GM12892 (cell line): ENCODE measurements at regions not wholly inside any gene's neighbourhood (a gene's known extent, or its start where the extent isn't known, plus 50 kb on each side); places are given as distances from the start of the nearest gene placed in this dataset.

Source experiments
- DNase-seq: peaks from one replicate; pipeline ENCODE4 v3.0.0; 2011; ENCODE audit not compliant: insufficient read length
- FAIRE-seq: peaks from 2 replicates; lab custom pipeline; 2011; peaks lifted over from hg19 to GRCh38; lab: Jason Lieb, UNC
- POLR2A ChIP-seq: IDR thresholded peaks from 2 replicates; pipeline ENCODE4 v1.6.1; 2011; ENCODE audit warnings: low read depth, low read length, control low read depth
- POLR2AphosphoS5 ChIP-seq: IDR thresholded peaks from 2 replicates; pipeline ENCODE4 v1.6.1; 2011; ENCODE audit warnings: low read depth, low read length, control low read depth
- TAF1 ChIP-seq: IDR thresholded peaks from 2 replicates; pipeline ENCODE4 v1.6.1; 2011; ENCODE audit warnings: low read depth, mild to moderate bottlenecking, control low read depth, low read length, borderline replicate concordance

- DNase-seq, result no peak
- no peak for TF ChIP-seq TAF1
- no peak for TF ChIP-seq POLR2A
- TF ChIP-seq POLR2AphosphoS5, result no peak
- no peak for FAIRE-seq
Observed at GRCh38 chr4:137300776-137301175, 231.5 kb downstream of the PCDH18 start.

- no peak for FAIRE-seq
- TF ChIP-seq TAF1 (no peak), POLR2AphosphoS5 (no peak), POLR2A (no peak)
Observed at GRCh38 chr4:137299281-137299680, 233.0 kb downstream of the PCDH18 start.

DNA sequence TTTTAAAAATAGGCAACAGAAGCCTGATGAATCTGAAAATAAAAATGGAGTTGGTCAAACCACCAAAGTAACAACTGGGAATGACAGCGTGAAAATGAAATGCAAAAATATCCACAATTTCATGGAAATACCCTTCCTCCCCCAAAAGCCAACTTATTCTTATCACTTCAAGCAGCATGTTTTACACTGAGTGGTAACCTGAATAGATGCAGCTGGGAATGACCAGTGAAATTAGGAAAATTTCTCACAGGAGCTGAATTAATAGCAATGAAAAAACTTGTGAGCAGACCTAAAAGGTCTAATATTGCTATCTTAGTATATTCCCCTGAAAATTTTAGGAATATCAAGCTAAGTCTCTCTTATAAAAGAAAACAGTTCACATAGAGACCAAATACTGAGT, 239.0 kb downstream of the PCDH18 start:
- FAIRE-seq, result no peak
- no peak for TF ChIP-seq TAF1
- no peak for TF ChIP-seq POLR2A
- no peak for TF ChIP-seq POLR2AphosphoS5
- no peak for DNase-seq

More at GRCh38 chr4:137299281-137299680, 233.0 kb downstream of the PCDH18 start:
- DNase-seq, result no peak

DNA sequence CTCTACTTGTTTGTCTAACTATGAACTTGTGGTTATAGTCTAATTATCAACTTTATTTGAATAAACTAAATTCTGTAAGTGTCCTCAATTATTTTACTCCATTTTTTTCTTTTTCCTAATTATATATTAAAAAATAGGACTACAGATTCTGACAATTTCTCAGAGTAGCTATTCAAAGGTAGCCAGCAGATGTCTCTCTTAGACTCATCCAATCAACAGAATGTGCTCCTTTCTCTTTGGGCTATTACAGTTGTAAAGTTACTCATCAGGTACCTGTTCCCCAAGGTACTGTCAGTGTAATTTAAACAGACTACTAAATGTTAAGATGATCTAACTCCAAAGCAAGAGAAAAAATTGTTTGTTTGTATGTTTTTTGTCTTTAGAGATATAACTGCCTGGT, 248.6 kb downstream of the PCDH18 start:
- no peak for FAIRE-seq
- no peak for TF ChIP-seq POLR2AphosphoS5
- no peak for TF ChIP-seq TAF1
- no peak for TF ChIP-seq POLR2A
- no peak for DNase-seq

DNA sequence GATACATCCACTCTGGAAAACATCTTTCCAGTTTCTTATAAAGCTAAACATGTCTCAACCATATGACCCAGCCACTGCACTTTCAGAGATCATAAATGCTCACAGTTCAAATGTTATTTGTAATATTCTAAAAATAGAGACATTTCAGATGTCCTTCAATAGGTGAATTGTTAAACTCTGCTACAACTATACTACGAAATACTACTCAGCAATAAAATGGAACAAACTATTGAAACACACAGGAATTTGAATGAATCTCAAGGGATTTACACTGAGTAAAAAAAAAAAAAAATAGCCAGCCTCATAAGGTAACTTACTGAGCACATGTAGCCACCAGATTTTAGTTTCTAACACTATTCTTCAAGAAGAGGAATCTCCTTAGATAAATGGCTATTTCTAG, 253.9 kb downstream of the PCDH18 start:
- DNase-seq, result no peak
- TF ChIP-seq POLR2A (no peak), TAF1 (no peak), POLR2AphosphoS5 (no peak)
- FAIRE-seq, result no peak

GRCh38 chr4:137274404-137274803, 257.9 kb downstream of the PCDH18 start:
- TF ChIP-seq POLR2AphosphoS5, result no peak
- no peak for TF ChIP-seq TAF1
- TF ChIP-seq POLR2A, result no peak
- FAIRE-seq (no peak), DNase-seq (no peak)

GRCh38 chr4:137267024-137267423, 265.3 kb downstream of the PCDH18 start:
- TF ChIP-seq POLR2AphosphoS5 (no peak), TAF1 (no peak), POLR2A (no peak)
- DNase-seq (no peak), FAIRE-seq (no peak)

- DNase-seq (no peak), FAIRE-seq (no peak)
- TF ChIP-seq POLR2AphosphoS5 (no peak), TAF1 (no peak), POLR2A (no peak)
Observed at GRCh38 chr4:137266511-137266910, 265.8 kb downstream of the PCDH18 start.

DNA sequence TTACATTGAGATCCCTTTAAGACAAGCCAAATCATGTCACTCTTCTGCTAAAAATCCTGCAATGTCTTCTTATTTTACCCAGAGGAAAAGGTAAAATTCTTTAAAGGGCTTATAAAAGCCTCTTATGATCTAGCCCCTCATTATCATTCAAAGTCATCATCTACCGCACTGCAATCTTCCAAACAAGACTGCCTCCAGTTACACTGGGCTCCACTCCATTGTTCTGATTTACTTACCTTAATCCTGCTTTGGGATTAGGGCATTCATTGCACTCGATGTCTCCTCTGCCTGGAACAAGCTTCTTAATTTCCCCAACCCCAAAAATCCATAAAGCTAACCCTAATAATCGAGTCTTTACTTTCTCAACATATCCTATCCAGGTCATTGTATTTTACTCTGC, 269.1 kb downstream of the PCDH18 start:
- TF ChIP-seq TAF1, result no peak
- TF ChIP-seq POLR2AphosphoS5, result no peak
- TF ChIP-seq POLR2A, result no peak
- FAIRE-seq (no peak), DNase-seq (no peak)

DNA sequence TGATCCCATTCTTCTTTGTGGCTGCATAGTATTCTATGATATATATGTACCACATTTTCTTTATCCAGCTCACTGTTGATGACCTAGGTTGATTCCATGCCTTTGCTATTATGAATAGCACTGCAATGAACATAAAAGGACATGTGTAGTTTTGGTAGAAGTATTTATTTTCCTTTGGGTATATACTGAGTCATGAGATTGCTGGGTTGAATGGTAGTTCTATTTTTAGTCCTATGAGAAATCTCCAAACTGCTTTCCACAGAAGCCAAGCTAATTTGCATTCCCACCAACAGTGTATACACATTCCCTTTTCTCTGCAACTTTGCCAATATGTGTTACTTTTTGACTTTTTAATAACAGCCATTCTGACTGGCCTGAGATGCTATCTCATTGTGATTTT, 278.3 kb downstream of the PCDH18 start:
- no peak for TF ChIP-seq POLR2A
- TF ChIP-seq TAF1, result no peak
- TF ChIP-seq POLR2AphosphoS5, result no peak
- no peak for DNase-seq
- no peak for FAIRE-seq

DNA sequence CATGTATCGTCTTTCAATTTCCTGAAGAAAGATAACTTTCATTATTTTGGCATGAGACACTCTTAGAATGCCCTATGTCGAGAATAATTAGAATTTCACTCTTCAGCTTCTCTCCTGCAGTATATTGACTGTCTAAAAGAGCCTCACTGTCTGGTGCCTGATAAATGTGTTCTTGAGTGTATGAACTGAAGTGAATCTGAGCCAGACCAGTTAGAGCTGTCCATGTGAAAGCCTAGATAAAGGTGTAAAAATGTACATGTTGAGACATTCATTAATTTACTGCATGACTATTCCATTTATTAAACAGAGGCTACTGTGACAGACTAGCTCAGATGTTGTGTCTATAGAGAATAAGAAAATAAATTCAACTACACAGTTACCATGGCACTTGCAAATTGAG, 283.2 kb downstream of the PCDH18 start:
- no peak for FAIRE-seq
- no peak for DNase-seq
- no peak for TF ChIP-seq TAF1
- no peak for TF ChIP-seq POLR2A
- no peak for TF ChIP-seq POLR2AphosphoS5

DNA sequence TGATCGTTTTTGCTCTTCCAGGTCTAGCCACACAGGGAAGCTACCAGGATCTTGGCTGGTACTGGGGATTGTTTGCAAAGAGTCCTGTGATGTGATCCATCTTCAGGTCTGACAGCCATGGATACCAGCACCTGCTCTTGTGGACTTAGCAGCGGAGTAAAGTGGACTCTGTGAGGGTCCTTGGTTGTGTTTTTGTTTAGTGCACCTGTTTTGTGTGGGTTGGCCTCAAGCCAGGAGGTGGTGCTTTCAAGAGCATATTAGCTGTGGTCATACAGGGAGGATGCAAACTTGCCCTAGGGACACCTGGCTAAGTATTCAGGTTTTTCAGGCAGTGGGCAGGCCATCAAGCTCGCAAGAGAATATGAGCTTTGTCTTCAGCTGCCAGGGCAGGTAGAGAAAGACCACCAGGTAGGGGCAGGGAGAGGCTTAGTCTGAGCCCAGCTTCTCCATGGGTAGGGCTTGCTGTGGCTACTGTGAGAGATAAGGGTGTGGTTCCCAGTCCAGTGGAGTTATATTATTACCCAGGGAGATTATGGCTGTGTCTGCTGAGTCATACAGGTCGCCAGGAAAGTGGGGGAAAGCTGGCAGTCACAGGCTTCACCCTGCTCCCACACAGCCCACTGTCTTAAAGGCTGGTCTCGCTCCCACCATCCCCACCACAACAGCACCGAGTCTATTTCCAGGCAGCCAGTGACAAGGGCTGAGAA, 293.7 kb downstream of the PCDH18 start:
- DNase-seq (no peak), FAIRE-seq (no peak)
- TF ChIP-seq POLR2A, result no peak
- no peak for TF ChIP-seq TAF1
- TF ChIP-seq POLR2AphosphoS5, result no peak

DNA sequence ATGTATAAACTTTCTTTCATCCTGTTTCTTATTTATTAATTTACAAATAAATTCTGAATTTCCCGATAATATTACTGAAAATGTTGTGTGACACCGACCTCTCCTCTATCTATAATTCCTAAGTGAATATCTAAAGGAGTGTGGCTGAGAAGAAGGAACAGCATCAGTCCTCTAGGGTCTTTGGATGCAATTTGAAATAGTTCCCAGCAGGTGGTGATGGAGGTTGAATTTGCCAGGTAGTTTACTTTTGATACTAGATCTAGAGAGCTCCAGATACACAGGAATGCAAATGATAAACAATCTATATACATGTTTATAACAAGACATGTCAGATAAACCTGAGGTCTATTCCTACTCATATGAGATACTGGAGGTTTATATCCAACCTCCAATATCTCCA, 305.4 kb downstream of the PCDH18 start:
- no peak for DNase-seq
- no peak for FAIRE-seq
- TF ChIP-seq POLR2A (no peak), POLR2AphosphoS5 (no peak), TAF1 (no peak)
